ENCODE measurements at regions not wholly inside any gene's neighbourhood (a gene's known extent, or its start where the extent isn't known, plus 50 kb on each side); places are given as distances from the start of the nearest gene placed in this dataset.

- no peaks in the 10 kb centered on the region for H3K9me3 ChIP-seq
- no peaks in the 10 kb centered on the region for H3K4me1 ChIP-seq
- no peak overlapping the region for H3K4me3 ChIP-seq
- intact Hi-C loops (cut with DNase I; ENCODE audit: low total_unique reads): no loop called here
- TF ChIP-seq POLR2AphosphoS5 (IDR thresholded peaks at IDR 0.05): no peak
- no peaks in the 10 kb centered on the region for H3K36me3 ChIP-seq
- no peak for DNase-seq (ENCODE audit: low spot score in 2 of 2)
- H3K27me3 ChIP-seq: no peaks in the 10 kb centered on the region
- H3K27ac ChIP-seq: no peak overlapping the region
Observed at GRCh38 chr2:219998714-219999227, 371.3 kb downstream of the SLC4A3 start.

GRCh38 chr2:220000080-220000479 is 372.6 kb downstream of the SLC4A3 start:
- no peaks in the 10 kb centered on the region for H3K4me1 ChIP-seq
- no peak overlapping the region for H3K4me3 ChIP-seq
- H3K36me3 ChIP-seq: no peaks in the 10 kb centered on the region
- H3K9me3 ChIP-seq: no peaks in the 10 kb centered on the region
- no peaks in the 10 kb centered on the region for H3K27me3 ChIP-seq
- intact Hi-C loops (cut with DNase I; ENCODE audit: low total_unique reads): no loop called here
- TF ChIP-seq POLR2A (IDR thresholded peaks at IDR 0.05) (no peak), CTCF (IDR thresholded peaks at IDR 0.05) (no peak), POLR2AphosphoS5 (IDR thresholded peaks at IDR 0.05) (no peak)
- H3K27ac ChIP-seq: no peak overlapping the region
- DNase-seq (ENCODE audit: low spot score in 2 of 2): no peak

GRCh38 chr2:220000586-220000985 is 373.2 kb downstream of the SLC4A3 start:
- no peaks in the 10 kb centered on the region for H3K9me3 ChIP-seq
- no peaks in the 10 kb centered on the region for H3K27me3 ChIP-seq
- no peak overlapping the region for H3K27ac ChIP-seq
- H3K4me3 ChIP-seq: no peak overlapping the region
- TF ChIP-seq POLR2AphosphoS5 (IDR thresholded peaks at IDR 0.05) (no peak), POLR2A (IDR thresholded peaks at IDR 0.05) (no peak)
- DNase-seq (ENCODE audit: low spot score in 2 of 2): no peak
- H3K4me1 ChIP-seq: no peaks in the 10 kb centered on the region
- no peaks in the 10 kb centered on the region for H3K36me3 ChIP-seq
- intact Hi-C loops (cut with DNase I; ENCODE audit: low total_unique reads): no loop called here

- H3K27me3 ChIP-seq: no peaks in the 10 kb centered on the region
- no peak for TF ChIP-seq CTCF (IDR thresholded peaks at IDR 0.05)
- no peak for TF ChIP-seq POLR2AphosphoS5 (IDR thresholded peaks at IDR 0.05)
- TF ChIP-seq POLR2A (IDR thresholded peaks at IDR 0.05): no peak
- H3K36me3 ChIP-seq: no peaks in the 10 kb centered on the region
- H3K27ac ChIP-seq: no peak overlapping the region
- intact Hi-C loops (cut with DNase I; ENCODE audit: low total_unique reads): no loop called here
- H3K4me3 ChIP-seq: no peak overlapping the region
- H3K4me1 ChIP-seq: no peaks in the 10 kb centered on the region
- DNase-seq (ENCODE audit: low spot score in 2 of 2): no peak
- no peaks in the 10 kb centered on the region for H3K9me3 ChIP-seq
Observed at GRCh38 chr2:220001751-220002150, 374.3 kb downstream of the SLC4A3 start.

- H3K4me1 ChIP-seq: no peaks in the 10 kb centered on the region
- no peak overlapping the region for H3K27ac ChIP-seq
- H3K36me3 ChIP-seq: no peaks in the 10 kb centered on the region
- TF ChIP-seq POLR2A (IDR thresholded peaks at IDR 0.05): no peak
- TF ChIP-seq CTCF (IDR thresholded peaks at IDR 0.05): no peak
- no peak for TF ChIP-seq POLR2AphosphoS5 (IDR thresholded peaks at IDR 0.05)
- DNase-seq (ENCODE audit: low spot score in 2 of 2): no peak
- H3K4me3 ChIP-seq: no peak overlapping the region
- no peaks in the 10 kb centered on the region for H3K9me3 ChIP-seq
- intact Hi-C loops (cut with DNase I; ENCODE audit: low total_unique reads): no loop called here
- no peaks in the 10 kb centered on the region for H3K27me3 ChIP-seq
Observed at GRCh38 chr2:220002251-220002650, 374.8 kb downstream of the SLC4A3 start.

- intact Hi-C loops (cut with DNase I; ENCODE audit: low total_unique reads): no loop called here
- Histone ChIP-seq H3K27me3 (no peaks in the 10 kb centered on the region), H3K36me3 (no peaks in the 10 kb centered on the region), H3K4me1 (no peaks in the 10 kb centered on the region), H3K4me3 (no peak overlapping the region), H3K27ac (no peak overlapping the region), H3K9me3 (no peaks in the 10 kb centered on the region)
- DNase-seq (ENCODE audit: low spot score in 2 of 2): no peak
- TF ChIP-seq CTCF (IDR thresholded peaks at IDR 0.05) (no peak), POLR2A (IDR thresholded peaks at IDR 0.05) (no peak), POLR2AphosphoS5 (IDR thresholded peaks at IDR 0.05) (no peak)
Observed at GRCh38 chr2:220002699-220003098, 375.3 kb downstream of the SLC4A3 start.

Data from breast epithelium (tissue), 4 donors.